Stomach smooth muscle (tissue), 2 donors: ENCODE measurements at regions not wholly inside any gene's neighbourhood (a gene's known extent, or its start where the extent isn't known, plus 50 kb on each side); places are given as distances from the start of the nearest gene placed in this dataset.
"Not testable (repeated sequence)": the region's sequence is repeated elsewhere in the genome, so short reads cannot be mapped to it uniquely, and the experiment has no call there.

Experiments used
- H3K27ac ChIP-seq: one replicate; pipeline ENCODE4 v1.7.0; 2013; ENCODE audit warnings: mild to moderate bottlenecking, low read length, inconsistent platforms
- H3K27me3 ChIP-seq, 2 donors: one replicate each; pipeline ENCODE4 v1.7.0; 2013; ENCODE audit warnings: low read length in 2 of 2; ENCODE audit not compliant: insufficient read depth in 2 of 2, control insufficient read depth in 1 of 2
- H3K36me3 ChIP-seq, 2 donors: one replicate each; pipeline ENCODE4 v1.7.0; 2013; ENCODE audit warnings: low read length in 2 of 2; ENCODE audit not compliant: control insufficient read depth in 2 of 2, insufficient read depth in 2 of 2
- H3K4me1 ChIP-seq: one replicate; pipeline ENCODE4 v1.7.0; 2013; ENCODE audit warnings: low read length; ENCODE audit not compliant: control insufficient read depth, insufficient read depth
- H3K4me3 ChIP-seq, 2 donors: one replicate each; pipeline ENCODE4 v1.7.0; 2013; ENCODE audit warnings: low read length in 2 of 2
- H3K9ac ChIP-seq, 2 donors: one replicate each; pipeline ENCODE4 v1.7.0; 2013; ENCODE audit warnings: low read length in 2 of 2, mild to moderate bottlenecking in 1 of 2
- H3K9me3 ChIP-seq, 2 donors: one replicate each; pipeline ENCODE4 v1.7.0; 2013; ENCODE audit warnings: low read length in 2 of 2; ENCODE audit not compliant: control insufficient read depth in 2 of 2
- donor health status: healthy.
- donor health status: Pancreatic carcinoma.

GRCh38 chr6:134543128-134543527, 225.2 kb upstream of the SGK1 start:
- Histone ChIP-seq H3K4me1 (no peaks in the 10 kb centered on the region), H3K27ac (no peak overlapping the region), H3K9ac (no peak overlapping the region), H3K4me3 (no peak overlapping the region), H3K27me3 (no peaks in the 10 kb centered on the region), H3K36me3 (no peaks in the 10 kb centered on the region), H3K9me3 (no peaks in the 10 kb centered on the region)

- Histone ChIP-seq H3K36me3 (no peaks in the 10 kb centered on the region), H3K27me3 (no peaks in the 10 kb centered on the region), H3K9me3 (no peaks in the 10 kb centered on the region), H3K4me1 (no peaks in the 10 kb centered on the region), H3K4me3 (no peak overlapping the region), H3K9ac (no peak overlapping the region), H3K27ac (no peak overlapping the region)
Observed at GRCh38 chr6:134541001-134541400, 223.1 kb upstream of the SGK1 start.

GRCh38 chr6:134539865-134540323, 222.0 kb upstream of the SGK1 start:
- no peaks in the 10 kb centered on the region for H3K27me3 ChIP-seq
- no peak overlapping the region for H3K9ac ChIP-seq
- H3K9me3 ChIP-seq: no peaks in the 10 kb centered on the region
- H3K4me1 ChIP-seq: no peaks in the 10 kb centered on the region
- H3K27ac ChIP-seq: no peak overlapping the region
- H3K4me3 ChIP-seq: no peak overlapping the region
- H3K36me3 ChIP-seq: no peaks in the 10 kb centered on the region

- not testable (repeated sequence) for H3K36me3 ChIP-seq, H3K4me3 ChIP-seq, H3K4me1 ChIP-seq, H3K27ac ChIP-seq, H3K27me3 ChIP-seq, H3K9me3 ChIP-seq, H3K9ac ChIP-seq
Observed at GRCh38 chr6:134537765-134538164, 219.9 kb upstream of the SGK1 start.

- H3K9ac ChIP-seq: no peak overlapping the region
- no peaks in the 10 kb centered on the region for H3K27me3 ChIP-seq
- no peak overlapping the region for H3K27ac ChIP-seq
- no peaks in the 10 kb centered on the region for H3K9me3 ChIP-seq
- H3K4me3 ChIP-seq: no peak overlapping the region
- no peaks in the 10 kb centered on the region for H3K4me1 ChIP-seq
- H3K36me3 ChIP-seq: no peaks in the 10 kb centered on the region
Observed at GRCh38 chr6:134537146-134537555, 219.2 kb upstream of the SGK1 start.

GRCh38 chr6:134535831-134536230, 217.9 kb upstream of the SGK1 start:
- no peak overlapping the region for H3K9ac ChIP-seq
- no peaks in the 10 kb centered on the region for H3K4me1 ChIP-seq
- H3K9me3 ChIP-seq: no peaks in the 10 kb centered on the region
- H3K27ac ChIP-seq: no peak overlapping the region
- H3K36me3 ChIP-seq: no peaks in the 10 kb centered on the region
- H3K4me3 ChIP-seq: no peak overlapping the region
- no peaks in the 10 kb centered on the region for H3K27me3 ChIP-seq

GRCh38 chr6:134534708-134535149, 216.8 kb upstream of the SGK1 start:
- no peak overlapping the region for H3K4me3 ChIP-seq
- no peak overlapping the region for H3K27ac ChIP-seq
- no peaks in the 10 kb centered on the region for H3K27me3 ChIP-seq
- H3K9ac ChIP-seq: no peak overlapping the region
- H3K4me1 ChIP-seq: no peaks in the 10 kb centered on the region
- no peaks in the 10 kb centered on the region for H3K9me3 ChIP-seq
- H3K36me3 ChIP-seq: no peaks in the 10 kb centered on the region

GRCh38 chr6:134533991-134534390, 216.1 kb upstream of the SGK1 start:
- Histone ChIP-seq H3K4me1 (no peaks in the 10 kb centered on the region), H3K27me3 (no peaks in the 10 kb centered on the region), H3K4me3 (no peak overlapping the region), H3K27ac (no peak overlapping the region), H3K9me3 (no peaks in the 10 kb centered on the region), H3K36me3 (no peaks in the 10 kb centered on the region), H3K9ac (no peak overlapping the region)

- Histone ChIP-seq H3K36me3 (no peaks in the 10 kb centered on the region), H3K4me3 (no peak overlapping the region), H3K4me1 (no peaks in the 10 kb centered on the region), H3K9ac (no peak overlapping the region), H3K27me3 (no peaks in the 10 kb centered on the region), H3K9me3 (no peaks in the 10 kb centered on the region), H3K27ac (no peak overlapping the region)
Observed at GRCh38 chr6:134532694-134533624, 215.0 kb upstream of the SGK1 start.

- H3K9ac ChIP-seq: no peak overlapping the region
- no peaks in the 10 kb centered on the region for H3K27me3 ChIP-seq
- H3K4me1 ChIP-seq: no peaks in the 10 kb centered on the region
- no peaks in the 10 kb centered on the region for H3K36me3 ChIP-seq
- H3K4me3 ChIP-seq: no peak overlapping the region
- no peak overlapping the region for H3K27ac ChIP-seq
- no peaks in the 10 kb centered on the region for H3K9me3 ChIP-seq
Observed at GRCh38 chr6:134531611-134532010, 213.7 kb upstream of the SGK1 start.

- Histone ChIP-seq H3K4me1 (no peaks in the 10 kb centered on the region), H3K36me3 (no peaks in the 10 kb centered on the region), H3K27ac (no peak overlapping the region), H3K4me3 (no peak overlapping the region), H3K9me3 (no peaks in the 10 kb centered on the region), H3K9ac (no peak overlapping the region), H3K27me3 (no peaks in the 10 kb centered on the region)
Observed at GRCh38 chr6:134531188-134531551, 213.3 kb upstream of the SGK1 start.
